NT2/D1 (cell line): ENCODE measurements at regions not wholly inside any gene's neighbourhood (a gene's known extent, or its start where the extent isn't known, plus 50 kb on each side); places are given as distances from the start of the nearest gene placed in this dataset.

ENCODE experiments used
- DNase-seq: peaks from one replicate; pipeline ENCODE4 v3.0.0-alpha.2; 2011; ENCODE audit warnings: low read depth, low spot score
- H3K27me3 ChIP-seq: 2 replicates; pipeline ENCODE4 v1.6.0; 2011; ENCODE audit warnings: mild to moderate bottlenecking; ENCODE audit not compliant: insufficient read length, insufficient read depth
- H3K36me3 ChIP-seq: 2 replicates; pipeline ENCODE4 v1.6.1; 2011; ENCODE audit warnings: mild to moderate bottlenecking, low read length, mixed read lengths; ENCODE audit not compliant: insufficient read depth, insufficient read length
- H3K4me1 ChIP-seq: 2 replicates; pipeline ENCODE4 v1.5.1; 2011; ENCODE audit not compliant: insufficient read depth, insufficient read length
- H3K4me3 ChIP-seq: 2 replicates; pipeline ENCODE4 v1.5.1; 2011; ENCODE audit warnings: low read depth; ENCODE audit not compliant: insufficient read length
- H3K9ac ChIP-seq: 2 replicates; pipeline ENCODE4 v1.6.0; 2011; ENCODE audit warnings: low read depth; ENCODE audit not compliant: insufficient read length
- H3K9me3 ChIP-seq: 2 replicates; pipeline ENCODE4 v1.5.1; 2011; ENCODE audit warnings: mild to moderate bottlenecking, low read length; ENCODE audit not compliant: insufficient read depth
- SUZ12 ChIP-seq: IDR thresholded peaks from 2 replicates; pipeline ENCODE4 v1.6.1; 2011; ENCODE audit not compliant: insufficient read length, insufficient read depth; ENCODE audit errors: extremely low read depth
- YY1 ChIP-seq: IDR thresholded peaks from 2 replicates; pipeline ENCODE4 v1.6.1; 2011; ENCODE audit not compliant: insufficient read length, insufficient read depth
- ZNF274 ChIP-seq: IDR thresholded peaks from 2 replicates; pipeline ENCODE4 v1.6.1; 2011; ENCODE audit warnings: mild to moderate bottlenecking, low read depth, low read length

- Histone ChIP-seq H3K4me1 (peaks cover 10% of the 10 kb centered on the region), H3K36me3 (no peaks in the 10 kb centered on the region), H3K4me3 (no peak overlapping the region), H3K9ac (no peak overlapping the region), H3K27me3 (no peaks in the 10 kb centered on the region), H3K9me3 (0 out of 2 replicates have a peak, but pooled peaks cover 3% of the 10 kb centered on the region)
- TF ChIP-seq SUZ12: no peak
- TF ChIP-seq YY1: no peak
- no peak for TF ChIP-seq ZNF274
- DNase-seq: no peak
Measured at GRCh38 chr2:128788636-128789220, 470.1 kb upstream of the HS6ST1 start.

GRCh38 chr2:128789221-128789620, 470.6 kb upstream of the HS6ST1 start:
- DNase-seq: no peak
- H3K9ac ChIP-seq: no peak overlapping the region
- H3K4me1 ChIP-seq: peaks cover 10% of the 10 kb centered on the region
- H3K9me3 ChIP-seq: 0 out of 2 replicates have a peak, but pooled peaks cover 3% of the 10 kb centered on the region
- no peaks in the 10 kb centered on the region for H3K36me3 ChIP-seq
- no peaks in the 10 kb centered on the region for H3K27me3 ChIP-seq
- TF ChIP-seq YY1 (no peak), SUZ12 (no peak), ZNF274 (no peak)
- H3K4me3 ChIP-seq: no peak overlapping the region

- Histone ChIP-seq H3K4me3 (no peak overlapping the region), H3K36me3 (no peaks in the 10 kb centered on the region), H3K4me1 (peaks cover 10% of the 10 kb centered on the region), H3K27me3 (no peaks in the 10 kb centered on the region), H3K9me3 (0 out of 2 replicates have a peak, but pooled peaks cover 3% of the 10 kb centered on the region), H3K9ac (no peak overlapping the region)
- DNase-seq: no peak
- TF ChIP-seq ZNF274 (no peak), YY1 (no peak), SUZ12 (no peak)
Measured at GRCh38 chr2:128789776-128790455, 471.2 kb upstream of the HS6ST1 start.

- H3K9me3 ChIP-seq: 0 out of 2 replicates have a peak, but pooled peaks cover 1% of the 10 kb centered on the region
- H3K4me3 ChIP-seq: no peak overlapping the region
- no peaks in the 10 kb centered on the region for H3K27me3 ChIP-seq
- no peaks in the 10 kb centered on the region for H3K36me3 ChIP-seq
- TF ChIP-seq YY1: no peak
- no peak for TF ChIP-seq SUZ12
- TF ChIP-seq ZNF274: no peak
- DNase-seq: no peak
- no peak overlapping the region for H3K9ac ChIP-seq
- H3K4me1 ChIP-seq: peaks cover 10% of the 10 kb centered on the region
Measured at GRCh38 chr2:128790541-128791001, 471.9 kb upstream of the HS6ST1 start.

GRCh38 chr2:128791120-128791984, 472.7 kb upstream of the HS6ST1 start:
- DNase-seq: no peak
- Histone ChIP-seq H3K9ac (no peak overlapping the region), H3K4me1 (peaks cover 10% of the 10 kb centered on the region), H3K9me3 (no peaks in the 10 kb centered on the region), H3K27me3 (no peaks in the 10 kb centered on the region), H3K36me3 (no peaks in the 10 kb centered on the region), H3K4me3 (no peak overlapping the region)
- TF ChIP-seq YY1: no peak
- no peak for TF ChIP-seq SUZ12
- no peak for TF ChIP-seq ZNF274

GRCh38 chr2:128791985-128792320, 473.3 kb upstream of the HS6ST1 start:
- no peak for DNase-seq
- Histone ChIP-seq H3K9ac (no peak overlapping the region), H3K36me3 (no peaks in the 10 kb centered on the region), H3K4me1 (peaks cover 9% of the 10 kb centered on the region), H3K9me3 (no peaks in the 10 kb centered on the region), H3K4me3 (no peak overlapping the region), H3K27me3 (no peaks in the 10 kb centered on the region)
- TF ChIP-seq YY1 (no peak), SUZ12 (no peak), ZNF274 (no peak)

- H3K36me3 ChIP-seq: no peaks in the 10 kb centered on the region
- no peaks in the 10 kb centered on the region for H3K9me3 ChIP-seq
- DNase-seq: no peak
- H3K27me3 ChIP-seq: peaks cover 2% of the 10 kb centered on the region
- TF ChIP-seq SUZ12: no peak
- TF ChIP-seq YY1: no peak
- no peak for TF ChIP-seq ZNF274
- no peak overlapping the region for H3K9ac ChIP-seq
- peaks cover 3% of the 10 kb centered on the region for H3K4me1 ChIP-seq
- H3K4me3 ChIP-seq: no peak overlapping the region
Measured at GRCh38 chr2:128792476-128793054, 473.9 kb upstream of the HS6ST1 start.
